Spleen (tissue), 7 donors: ENCODE measurements at regions not wholly inside any gene's neighbourhood (a gene's known extent, or its start where the extent isn't known, plus 50 kb on each side); places are given as distances from the start of the nearest gene placed in this dataset.

Source experiments
- CTCF ChIP-seq, 11 experiments: fragments of 200-600 bp in 7 of 11; fragments of 450-650 bp in 4 of 11; sonication (generic) in 4 of 11; IDR thresholded peaks in 8 of 11; conservative IDR thresholded peaks in 3 of 11; 1 replicate in 7 of 11; 2 replicates in 4 of 11; pipeline versions ENCODE4 v1.4.0 to v1.8.0; 2016 to 2021; ENCODE audit warnings: antibody characterized with exemption in 11 of 11, inconsistent platforms in 4 of 11, mild to moderate bottlenecking in 1 of 11
- POLR2A ChIP-seq, 3 donors: fragments of 450-650 bp; IDR thresholded peaks; one replicate each; pipeline ENCODE4 v1.5.1; 2017; ENCODE audit warnings: antibody characterized with exemption in 3 of 3, mild to moderate bottlenecking in 1 of 3
- POLR2AphosphoS5 ChIP-seq, 3 donors: sonication (generic); formaldehyde crosslinking; IDR thresholded peaks; one replicate each; pipeline ENCODE4 v1.5.1; 2017; ENCODE audit warnings: antibody characterized with exemption in 3 of 3
- donor health status: DM: no; HTN: no; CAD: no; lungs with moderate emphysema.
- donor health status: DM: no; HTN: no; CAD: no.
- donor health status: DM: no; HTN: no; CAD: no.

- no peak for TF ChIP-seq CTCF (IDR thresholded peaks at IDR 0.05 in 8 of 11, conservative IDR thresholded peaks at IDR 0.05 in 3 of 11)
- TF ChIP-seq POLR2AphosphoS5 (IDR thresholded peaks at IDR 0.05): no peak
- no peak for TF ChIP-seq POLR2A (IDR thresholded peaks at IDR 0.05)
Observed at GRCh38 chr21:41000838-41001237, 153.9 kb upstream of the DSCAM start.
